GM13976 (cell line): ENCODE measurements at regions not wholly inside any gene's neighbourhood (a gene's known extent, or its start where the extent isn't known, plus 50 kb on each side); places are given as distances from the start of the nearest gene placed in this dataset.
"Not testable (repeated sequence)": the region's sequence is repeated elsewhere in the genome, so short reads cannot be mapped to it uniquely, and the experiment has no call there.

ENCODE experiments used
- DNase-seq: peaks from one replicate; pipeline ENCODE4 v3.0.0; 2012; ENCODE audit warnings: low spot score
- CTCF ChIP-seq: IDR thresholded peaks from 2 replicates; pipeline ENCODE4 v1.5.1; 2012; ENCODE audit warnings: borderline replicate concordance, mild to moderate bottlenecking; ENCODE audit not compliant: insufficient read depth; ENCODE audit errors: extremely low read depth, missing control alignments, control extremely low read depth
- in situ Hi-C: fragments of 300-500 bp; cut with MboI; formaldehyde crosslinking; loops from one replicate; pipeline ENCODE4 v1.12.0; 2022; ENCODE audit warnings: low sequenced_read_pairs, mixed read lengths, inconsistent platforms; ENCODE audit not compliant: unreplicated experiment

DNA sequence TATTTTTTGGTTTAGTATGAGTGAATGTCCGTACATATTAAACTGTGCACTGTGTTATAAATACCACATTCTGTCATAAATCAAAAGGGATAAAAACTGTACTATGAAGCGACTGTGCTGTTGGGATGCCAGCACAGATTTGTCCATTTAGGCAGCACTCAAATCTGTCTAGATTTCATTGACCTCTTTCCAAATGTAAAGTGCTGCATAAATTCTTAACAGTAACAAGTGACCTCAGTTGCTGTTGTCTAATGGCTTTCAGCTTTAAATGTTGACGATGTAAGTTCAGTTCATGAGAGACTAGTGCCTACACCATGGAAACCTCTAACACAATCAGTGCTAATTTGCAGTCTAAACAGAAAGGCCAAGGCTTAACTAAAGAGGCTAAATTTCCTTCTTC, 531.4 kb upstream of the LMO3 start:
- no peak for DNase-seq
- in situ Hi-C loops: no loop called here
- no peak for TF ChIP-seq CTCF

DNA sequence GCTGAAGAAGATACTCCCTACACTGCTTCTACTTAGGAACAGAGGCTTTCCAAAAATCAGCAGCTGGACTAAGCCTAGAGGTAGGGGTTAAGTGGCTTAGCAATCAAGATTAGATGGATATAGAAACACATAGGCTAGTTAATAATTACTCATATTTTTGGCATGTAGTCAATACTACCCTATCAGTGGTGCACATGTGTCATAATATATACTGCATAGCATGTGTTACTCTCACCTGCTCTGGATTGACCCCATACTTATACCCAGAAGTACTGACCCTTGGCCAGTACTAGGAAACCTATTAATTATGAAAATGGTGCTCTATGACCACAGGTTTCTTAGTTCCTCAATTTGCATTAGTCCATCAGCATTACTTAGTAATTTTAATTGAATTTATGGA, 528.4 kb upstream of the LMO3 start:
- TF ChIP-seq CTCF: no peak
- no peak for DNase-seq
- in situ Hi-C loops: no loop called here

- no peak for TF ChIP-seq CTCF
- no peak for DNase-seq
- in situ Hi-C loops: no loop called here
Measured at GRCh38 chr12:17132336-17132735, 526.4 kb upstream of the LMO3 start.

GRCh38 chr12:17116538-17116937, 510.6 kb upstream of the LMO3 start:
- in situ Hi-C loops, DNase-seq: not testable (repeated sequence)

- no peak for DNase-seq
- TF ChIP-seq CTCF: no peak
- in situ Hi-C loops: no loop called here
Measured at GRCh38 chr12:17110316-17110715, 504.4 kb upstream of the LMO3 start.

DNA sequence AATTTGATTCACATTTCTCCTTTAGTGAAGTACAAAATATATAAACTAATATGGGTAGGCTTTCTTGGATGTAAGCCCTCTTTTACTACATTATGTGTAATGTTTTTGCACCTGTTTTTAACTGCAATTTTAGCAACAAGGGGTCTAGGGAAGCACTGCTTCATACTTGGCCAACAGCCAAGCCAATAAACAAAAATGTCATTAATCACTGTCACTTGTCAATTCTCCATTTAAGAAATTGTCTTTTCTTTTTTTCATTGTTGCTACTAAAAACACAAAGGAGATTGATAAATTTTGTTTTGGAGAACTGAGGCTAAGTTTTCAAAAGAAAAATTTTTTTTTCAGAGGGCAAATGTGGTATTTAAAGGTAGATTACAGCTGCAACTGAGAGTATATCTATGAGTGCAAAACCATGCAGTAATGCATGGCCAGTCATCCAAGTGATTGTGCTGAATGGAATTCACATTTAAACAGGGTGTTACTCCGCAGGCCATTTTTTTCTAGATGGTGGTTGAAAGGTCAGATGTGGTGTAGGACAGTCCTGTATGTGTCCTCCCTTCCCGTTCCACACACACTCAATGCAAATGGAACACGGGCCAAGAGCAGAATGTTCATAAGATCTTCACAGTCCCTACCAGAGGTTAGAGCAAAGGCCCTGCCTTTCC, 503.0 kb upstream of the LMO3 start:
- in situ Hi-C loops: no loop called here
- TF ChIP-seq CTCF: no peak
- DNase-seq: no peak

GRCh38 chr12:17104801-17105200, 498.8 kb upstream of the LMO3 start:
- DNase-seq: no peak
- in situ Hi-C loops: no loop called here
- TF ChIP-seq CTCF: no peak
